ENCODE measurements at regions not wholly inside any gene's neighbourhood (a gene's known extent, or its start where the extent isn't known, plus 50 kb on each side); places are given as distances from the start of the nearest gene placed in this dataset.

- DNase-seq (ENCODE audit: low spot score): peak; percentile 70
- intact Hi-C loops (cut with DNase I): no loop called here
Measured at GRCh38 chr22:48754611-48755058, 1073.0 kb downstream of the BRD1 start.

GRCh38 chr22:48753752-48754517, 1073.7 kb downstream of the BRD1 start:
- peak; percentile 48 for DNase-seq (ENCODE audit: low spot score)
- intact Hi-C loops (cut with DNase I): no loop called here

DNA sequence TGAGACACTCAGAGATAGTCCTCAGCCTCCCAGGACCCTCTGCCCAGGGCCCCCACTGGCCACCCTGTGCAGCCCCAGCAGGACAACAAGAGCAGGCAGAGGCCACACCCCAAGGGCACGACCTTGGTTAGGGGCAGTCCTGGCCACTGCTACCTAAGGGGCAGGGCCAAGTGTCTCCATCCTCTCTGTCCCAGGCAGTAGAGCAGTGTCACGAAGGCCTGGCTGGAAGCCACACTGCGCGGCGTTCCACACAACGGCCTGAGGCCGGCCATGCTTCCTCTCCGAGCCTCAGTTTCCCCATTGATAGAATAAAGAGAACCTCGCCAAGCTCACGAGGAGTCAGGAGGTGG, 1074.3 kb downstream of the BRD1 start:
- intact Hi-C loops (cut with DNase I): no loop called here
- DNase-seq (ENCODE audit: low spot score): no peak

GRCh38 chr22:48752451-48753380, 1075.0 kb downstream of the BRD1 start:
- peak; percentile 67 for DNase-seq (ENCODE audit: low spot score)
- intact Hi-C loops (cut with DNase I): no loop called here

DNA sequence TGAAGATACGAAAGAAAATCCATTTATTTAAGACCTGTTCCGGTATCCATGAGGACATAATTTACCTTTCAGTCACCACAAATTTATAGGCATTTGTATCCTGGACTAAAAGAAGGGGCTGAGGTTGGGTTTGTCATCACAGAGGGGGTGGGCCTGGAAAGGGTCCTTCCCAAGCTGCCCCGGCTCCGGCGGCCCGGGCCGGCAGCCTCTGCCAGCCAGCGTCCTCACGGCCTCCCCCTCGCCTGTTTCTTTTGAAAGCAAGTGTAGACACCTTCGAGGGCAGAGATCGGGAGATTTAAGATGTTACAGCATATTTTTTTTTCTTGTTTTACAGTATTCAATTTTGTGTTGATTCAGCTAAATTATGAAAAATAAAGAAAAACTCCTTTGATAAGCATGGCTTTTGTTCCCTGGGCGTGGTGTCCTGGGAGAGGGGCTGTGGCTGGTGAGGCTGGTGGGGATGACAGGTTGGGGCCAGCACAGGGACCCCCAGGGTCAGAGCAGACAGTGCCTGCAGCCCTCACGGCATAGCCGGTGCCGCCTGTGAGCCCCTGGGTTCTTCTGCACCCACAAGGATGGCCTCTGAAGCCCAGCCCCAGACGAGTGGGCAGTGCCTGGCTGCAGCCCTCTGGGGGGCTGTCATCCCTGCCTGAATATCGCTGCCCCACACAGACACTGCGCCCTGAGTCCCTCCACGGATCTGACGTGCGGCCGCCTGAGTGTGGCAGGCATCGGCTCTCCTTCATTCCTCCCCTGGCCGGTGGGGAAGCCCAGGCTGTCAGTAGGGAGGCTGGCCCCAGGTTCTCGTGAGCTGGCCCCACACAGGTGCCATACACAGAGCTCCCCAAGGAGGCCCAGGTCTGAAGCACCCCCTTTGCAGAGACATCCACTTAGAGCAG, 1075.9 kb downstream of the BRD1 start:
- peak; percentile 73 for DNase-seq (ENCODE audit: low spot score)
- intact Hi-C loops (cut with DNase I): no loop called here

GRCh38 chr22:48750826-48751440, 1076.7 kb downstream of the BRD1 start:
- peak; percentile 80 for DNase-seq (ENCODE audit: low spot score)
- intact Hi-C loops (cut with DNase I): no loop called here

DNA sequence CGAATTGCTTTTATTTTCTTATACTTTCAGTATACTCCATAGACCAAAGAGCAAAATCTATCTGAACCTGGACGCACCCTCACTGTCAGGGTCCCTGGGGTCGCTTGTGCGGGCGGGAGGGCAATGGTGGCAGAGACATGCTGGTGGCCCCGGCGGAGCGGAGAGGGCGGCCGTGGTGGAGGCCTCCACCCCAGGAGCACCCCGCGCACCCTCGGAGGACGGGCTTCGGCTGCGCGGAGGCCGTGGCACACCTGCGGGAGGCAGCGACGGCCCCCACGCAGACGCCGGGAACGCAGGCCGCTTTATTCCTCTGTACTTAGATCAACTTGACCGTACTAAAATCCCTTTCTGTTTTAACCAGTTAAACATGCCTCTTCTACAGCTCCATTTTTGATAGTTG, 1077.4 kb downstream of the BRD1 start:
- DNase-seq (ENCODE audit: low spot score): no peak
- intact Hi-C loops (cut with DNase I): no loop called here

DNA sequence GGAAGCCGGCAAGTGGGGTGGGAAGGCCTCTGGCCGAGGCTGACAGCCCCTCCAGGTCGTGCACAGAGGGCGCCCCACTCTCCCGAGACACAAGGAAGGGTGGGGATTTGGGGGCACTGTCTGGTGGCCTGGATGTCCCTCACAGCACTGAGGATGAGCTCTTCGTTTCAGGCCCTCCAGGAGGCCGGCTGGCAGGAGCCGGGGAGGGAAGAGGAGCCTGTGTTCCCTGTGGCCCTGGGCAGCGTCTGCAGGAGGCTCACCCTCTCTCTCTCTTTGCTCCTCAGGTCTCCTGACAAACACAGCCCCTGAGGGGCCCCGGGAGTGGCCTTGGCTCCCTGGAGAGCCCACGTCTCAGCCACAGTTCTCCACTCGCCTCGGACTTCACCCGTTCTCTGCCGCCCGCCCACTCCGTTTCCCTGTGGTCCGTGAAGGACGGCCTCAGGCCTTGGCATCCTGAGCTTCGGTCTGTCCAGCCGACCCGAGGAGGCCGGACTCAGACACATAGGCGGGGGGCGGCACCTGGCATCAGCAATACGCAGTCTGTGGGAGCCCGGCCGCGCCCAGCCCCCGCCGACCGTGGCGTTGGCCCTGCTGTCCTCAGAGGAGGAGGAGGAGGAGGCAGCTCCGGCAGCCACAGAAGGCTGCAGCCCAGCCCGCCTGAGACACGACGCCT, 1078.0 kb downstream of the BRD1 start:
- intact Hi-C loops (cut with DNase I): no loop called here
- DNase-seq (ENCODE audit: low spot score): no peak

DNA sequence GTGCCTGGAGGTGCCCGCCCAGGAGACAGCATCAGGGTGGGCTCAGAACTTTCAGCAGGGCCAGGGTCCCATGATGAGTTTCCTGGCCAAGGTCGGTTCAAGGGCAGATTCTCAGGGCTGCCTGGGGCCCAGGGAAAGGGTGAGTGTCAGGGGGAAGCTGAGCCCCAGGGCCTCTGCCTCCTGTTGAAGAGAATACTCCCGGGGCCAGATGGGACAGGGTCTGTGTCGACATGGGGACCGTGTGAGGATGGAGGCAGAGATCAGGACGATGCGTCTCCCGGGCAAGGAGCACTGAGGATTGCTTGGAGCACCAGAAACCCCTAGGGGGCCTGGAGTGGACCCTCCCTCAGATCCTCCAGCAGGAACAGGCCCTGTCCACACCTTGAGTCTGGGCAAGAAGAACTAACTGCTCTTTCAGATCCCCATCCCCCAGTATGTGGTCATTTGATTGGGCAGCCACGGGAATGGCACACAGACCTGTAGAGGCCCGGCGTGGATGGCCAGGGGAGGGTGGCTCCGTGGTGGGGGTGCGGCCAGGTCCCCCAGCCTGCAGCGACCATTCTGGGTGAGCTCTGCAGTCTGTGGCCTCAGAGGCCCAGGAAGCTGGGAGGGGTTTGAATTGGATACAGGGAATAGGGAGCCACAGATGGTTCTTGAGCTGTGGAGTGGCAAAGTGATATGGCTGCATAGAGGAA, 1078.7 kb downstream of the BRD1 start:
- intact Hi-C loops (cut with DNase I): no loop called here
- no peak for DNase-seq (ENCODE audit: low spot score)

DNA sequence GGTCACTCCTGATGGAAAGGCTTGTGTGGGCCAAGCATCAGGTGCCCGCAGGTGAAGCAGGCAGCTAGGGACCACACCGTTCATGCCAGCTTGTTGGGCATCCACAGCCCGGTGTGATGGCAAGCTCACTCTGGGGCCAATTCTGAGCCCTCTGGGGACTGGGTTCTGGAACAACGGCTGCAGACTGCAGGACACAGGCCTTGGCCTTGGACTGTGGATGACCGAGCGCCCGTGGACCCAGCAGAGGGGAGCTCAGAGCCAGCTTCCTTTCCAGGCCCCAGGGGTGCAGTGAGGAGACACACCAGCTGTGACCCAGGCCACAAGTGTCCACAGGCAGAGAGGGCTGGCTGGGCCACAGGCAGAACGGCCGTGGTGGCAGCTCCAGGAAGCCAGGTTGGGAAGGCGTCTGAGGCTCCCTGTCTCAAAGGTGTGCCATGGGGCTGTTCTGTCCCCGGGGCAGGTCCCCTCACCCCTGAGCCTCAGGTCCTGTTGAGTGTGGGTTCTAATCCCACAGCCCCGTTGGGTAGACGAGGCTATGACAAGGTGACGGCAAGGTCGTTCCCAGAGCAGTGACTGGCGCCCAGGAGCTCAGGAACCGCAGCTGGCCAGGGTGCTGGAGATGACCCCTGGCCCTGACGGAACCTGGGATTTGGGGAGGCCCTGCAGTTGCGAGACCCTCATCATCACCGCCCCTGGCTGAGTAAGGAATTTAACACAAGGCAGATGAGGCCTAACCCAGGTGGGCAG, 1079.4 kb downstream of the BRD1 start:
- intact Hi-C loops (cut with DNase I): no loop called here
- peak; percentile 75 for DNase-seq (ENCODE audit: low spot score)

DNA sequence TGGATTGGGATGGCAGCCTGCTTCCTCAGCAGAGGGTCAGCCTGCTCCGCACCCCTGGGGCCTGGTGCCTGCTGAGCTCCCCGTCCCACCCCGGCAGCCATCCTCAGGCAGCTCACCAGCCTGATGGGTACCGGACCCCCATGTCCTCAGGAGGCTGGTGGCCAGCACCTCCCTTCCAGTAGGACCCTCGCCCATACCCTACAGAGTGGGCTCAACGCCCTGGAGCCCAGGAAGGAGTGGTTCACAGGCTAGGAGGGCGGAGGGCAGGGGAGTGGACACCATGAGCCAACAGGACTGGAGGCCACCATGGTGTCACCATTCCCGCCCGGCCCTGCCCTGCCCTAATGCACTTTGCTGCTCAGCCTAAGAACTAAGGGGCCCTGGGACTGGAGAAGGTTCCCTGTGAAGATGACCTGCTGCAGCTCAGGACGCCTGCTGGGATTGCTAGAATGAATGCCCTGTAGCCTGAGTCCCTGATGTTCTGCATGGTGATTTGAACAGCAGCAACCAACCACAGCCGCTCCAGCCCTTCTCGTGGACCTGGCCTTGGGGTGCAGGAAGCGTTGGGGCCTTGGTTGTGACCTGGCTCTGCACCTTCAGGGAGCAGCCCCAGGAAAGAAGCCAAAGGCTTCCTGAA, 1080.8 kb downstream of the BRD1 start:
- intact Hi-C loops (cut with DNase I): no loop called here

GRCh38 chr22:48745842-48746788, 1081.6 kb downstream of the BRD1 start:
- intact Hi-C loops (cut with DNase I): no loop called here
- DNase-seq (ENCODE audit: low spot score): peak; percentile 58

More for the DNA sequence above, 1080.8 kb downstream of the BRD1 start:
- peak; percentile 79 for DNase-seq (ENCODE audit: low spot score)

GRCh38 chr22:48744967-48745841, 1082.5 kb downstream of the BRD1 start:
- intact Hi-C loops (cut with DNase I): no loop called here
- DNase-seq (ENCODE audit: low spot score): peak; percentile 58

GRCh38 chr22:48744283-48744641, 1083.4 kb downstream of the BRD1 start:
- DNase-seq (ENCODE audit: low spot score): peak; percentile 64
- intact Hi-C loops (cut with DNase I): no loop called here
